Endodermal cell (in vitro differentiated cells): ENCODE measurements at regions not wholly inside any gene's neighbourhood (a gene's known extent, or its start where the extent isn't known, plus 50 kb on each side); places are given as distances from the start of the nearest gene placed in this dataset.

Experiments
- DNase-seq: peaks from one replicate; pipeline ENCODE4 v3.0.0-alpha.2; 2017
- H3K27ac ChIP-seq: 2 replicates; pipeline ENCODE4 v1.5.1; 2013; ENCODE audit warnings: mild to moderate bottlenecking, low read depth, low read length, moderate library complexity
- H3K27me3 ChIP-seq: 2 replicates; pipeline ENCODE4 v1.6.1; 2013; ENCODE audit warnings: mild to moderate bottlenecking, low read length, moderate library complexity; ENCODE audit not compliant: insufficient read depth, control insufficient read depth, poor library complexity, severe bottlenecking
- H3K36me3 ChIP-seq: 2 replicates; pipeline ENCODE4 v1.7.0; 2013; ENCODE audit warnings: mild to moderate bottlenecking, low read length, moderate library complexity; ENCODE audit not compliant: control insufficient read depth, insufficient read depth
- H3K4me1 ChIP-seq: one replicate; pipeline ENCODE4 v1.7.0; 2013; ENCODE audit warnings: low read length; ENCODE audit not compliant: control insufficient read depth, insufficient read depth
- H3K4me3 ChIP-seq: 2 replicates; pipeline ENCODE4 v1.5.1; 2013; ENCODE audit warnings: mild to moderate bottlenecking, low read length, moderate library complexity
- H3K9ac ChIP-seq: 2 replicates; pipeline ENCODE4 v1.6.1; 2013; ENCODE audit warnings: mild to moderate bottlenecking, low read length, moderate library complexity; ENCODE audit not compliant: poor library complexity, severe bottlenecking; ENCODE audit errors: extremely low read depth
- H3K9me3 ChIP-seq: 2 replicates; pipeline ENCODE4 v1.6.1; 2013; ENCODE audit warnings: mild to moderate bottlenecking, low read length, moderate library complexity; ENCODE audit not compliant: control insufficient read depth
- H3K27ac Mint-ChIP-seq: 2 replicates; pipeline ENCODE4 v1.8.0; 2020; ENCODE audit warnings: mixed read lengths
- H3K27me3 Mint-ChIP-seq: 2 replicates; pipeline ENCODE4 v1.8.0; 2021; ENCODE audit warnings: mild to moderate bottlenecking, mixed read lengths; ENCODE audit not compliant: insufficient read depth
- H3K36me3 Mint-ChIP-seq: 2 replicates; pipeline ENCODE4 v1.8.0; 2020; ENCODE audit warnings: low read depth, mixed read lengths
- H3K4me1 Mint-ChIP-seq: 2 replicates; pipeline ENCODE4 v1.8.0; 2020; ENCODE audit warnings: mixed read lengths
- H3K4me3 Mint-ChIP-seq: 2 replicates; pipeline ENCODE4 v1.8.0; 2020; ENCODE audit warnings: mild to moderate bottlenecking, moderate library complexity, mixed read lengths
- H3K9me3 Mint-ChIP-seq: 2 replicates; pipeline ENCODE4 v1.8.0; 2020; ENCODE audit warnings: mild to moderate bottlenecking, mixed read lengths
- CTCF ChIP-seq: fragments of 200-600 bp; sonication (generic); conservative IDR thresholded peaks from 2 replicates; pipeline ENCODE4 v1.5.0; 2021; ENCODE audit warnings: antibody characterized with exemption, mild to moderate bottlenecking
- WGBS, 2 experiments: methylation state at CpG; one replicate each; pipeline versions ENCODE4 v1.1.5 to v1.1.7; 2013; ENCODE audit warnings: missing lambda C conversion rate in 2 of 2, mixed read lengths in 1 of 2; ENCODE audit not compliant: insufficient coverage in 1 of 2, insufficient read length in 1 of 2; 5-methylcytosine and 5-hydroxymethylcytosine counted together

- H3K4me1 Mint-ChIP-seq: no peaks in the 10 kb centered on the region
- H3K4me3 ChIP-seq: no peak overlapping the region
- H3K36me3 Mint-ChIP-seq: no peaks in the 10 kb centered on the region
- H3K27me3 Mint-ChIP-seq: peaks cover 3% of the 10 kb centered on the region
- H3K27ac Mint-ChIP-seq: no peak overlapping the region
- no peaks in the 10 kb centered on the region for H3K9me3 Mint-ChIP-seq
- no peak for TF ChIP-seq CTCF
- no peak for DNase-seq
- no peaks in the 10 kb centered on the region for H3K36me3 ChIP-seq
- no peak overlapping the region for H3K4me3 Mint-ChIP-seq
- 93 to 97% methylated on average over 3 of the region's 3 CpGs for WGBS, 2 experiments
- H3K9ac ChIP-seq: no peak overlapping the region
- no peaks in the 10 kb centered on the region for H3K27me3 ChIP-seq
- H3K4me1 ChIP-seq: no peaks in the 10 kb centered on the region
- H3K27ac ChIP-seq: no peak overlapping the region
- no peaks in the 10 kb centered on the region for H3K9me3 ChIP-seq
These were observed 150.9 kb upstream of the SERTAD2 start for GRCh38 chr2:64804651-64805050.

GRCh38 chr2:64807417-64807816, 153.7 kb upstream of the SERTAD2 start:
- no peak overlapping the region for H3K27ac Mint-ChIP-seq
- H3K27me3 ChIP-seq: no peaks in the 10 kb centered on the region
- no peaks in the 10 kb centered on the region for H3K4me1 Mint-ChIP-seq
- no peak for DNase-seq
- H3K36me3 Mint-ChIP-seq: no peaks in the 10 kb centered on the region
- peaks cover 8% of the 10 kb centered on the region for H3K9me3 ChIP-seq
- WGBS, 2 experiments: 83 to 94% methylated on average over 3 to 4 of the region's 4 CpGs
- peaks cover 9% of the 10 kb centered on the region for H3K27me3 Mint-ChIP-seq
- no peaks in the 10 kb centered on the region for H3K36me3 ChIP-seq
- no peaks in the 10 kb centered on the region for H3K9me3 Mint-ChIP-seq
- H3K4me3 Mint-ChIP-seq: no peak overlapping the region
- H3K4me3 ChIP-seq: no peak overlapping the region
- H3K27ac ChIP-seq: no peak overlapping the region
- no peak overlapping the region for H3K9ac ChIP-seq
- no peaks in the 10 kb centered on the region for H3K4me1 ChIP-seq
- TF ChIP-seq CTCF: no peak

GRCh38 chr2:64808092-64808491, 154.4 kb upstream of the SERTAD2 start:
- H3K9ac ChIP-seq: no peak overlapping the region
- H3K36me3 ChIP-seq: no peaks in the 10 kb centered on the region
- Mint-ChIP-seq H3K9me3 (no peaks in the 10 kb centered on the region), H3K27me3 (peaks cover 9% of the 10 kb centered on the region), H3K36me3 (no peaks in the 10 kb centered on the region), H3K4me1 (no peaks in the 10 kb centered on the region), H3K4me3 (no peak overlapping the region), H3K27ac (no peak overlapping the region)
- no peaks in the 10 kb centered on the region for H3K27me3 ChIP-seq
- no peaks in the 10 kb centered on the region for H3K4me1 ChIP-seq
- no peak for TF ChIP-seq CTCF
- H3K9me3 ChIP-seq: peaks cover 8% of the 10 kb centered on the region
- WGBS, 2 experiments: 93 to 100% methylated on average over 1 to 2 of the region's 2 CpGs
- no peak overlapping the region for H3K4me3 ChIP-seq
- no peak for DNase-seq
- no peak overlapping the region for H3K27ac ChIP-seq
